HepG2 (cell line): ENCODE measurements at regions not wholly inside any gene's neighbourhood (a gene's known extent, or its start where the extent isn't known, plus 50 kb on each side); places are given as distances from the start of the nearest gene placed in this dataset.

Experiments
- ATAC-seq: fragments of 200-7000 bp; cut with Tn5 transposase; 3 replicates; pipeline ENCODE4 v1.9.1; 2020; ENCODE audit warnings: mild to moderate bottlenecking, moderate library complexity
- BruUV-seq: library from RNA; stranded (reverse); fragments of 400-500 nt; replicated peaks from 2 replicates; lab custom pipeline; 2021; lab: Mats Ljungman, UMichigan
- CTCF ChIA-PET: fragments of 300-600 bp; formaldehyde crosslinking; extraction: SDS; loops from one replicate; lab custom pipeline; 2021; ENCODE audit warnings: low total read pairs, inconsistent platforms, low intra/inter-chr PET ratio; lab: Yijun Ruan, JAX
- POLR2A ChIA-PET: fragments of 350-600 bp; sonication (Branson Sonifier 250); formaldehyde crosslinking; loops from one replicate; lab custom pipeline; 2020; ENCODE audit warnings: antibody characterized with exemption, inconsistent platforms; lab: Yijun Ruan, JAX
- DNase-seq: peaks from one replicate; pipeline ENCODE4 v3.0.0-alpha.2; 2015; ENCODE audit warnings: low spot score
- FAIRE-seq: peaks from 3 replicates; lab custom pipeline; 2011; peaks lifted over from hg19 to GRCh38; lab: Jason Lieb, UNC
- H2AFZ ChIP-seq: one replicate; pipeline ENCODE4 v1.6.1; 2011; ENCODE audit warnings: low read length, inconsistent platforms
- H3K27ac ChIP-seq: fragments of 300-600 bp; 3 replicates; pipeline ENCODE4 v1.8.0; 2011; ENCODE audit warnings: mixed run types, mild to moderate bottlenecking, mixed read lengths, low read length, inconsistent platforms; ENCODE audit not compliant: insufficient read depth; ENCODE audit errors: extremely low read length
- H3K27me3 ChIP-seq, 2 experiments: fragments of 200-600 bp in 1 of 2; 2 replicates in 1 of 2; 3 replicates in 1 of 2; pipeline versions ENCODE4 v1.6.0 to v1.8.0; 2011; ENCODE audit warnings: low read length in 2 of 2, mild to moderate bottlenecking in 2 of 2, moderate library complexity in 2 of 2, inconsistent platforms in 1 of 2; ENCODE audit not compliant: insufficient read depth in 2 of 2, control insufficient read depth in 1 of 2
- H3K36me3 ChIP-seq, 2 experiments: fragments of 200-600 bp in 1 of 2; replicated peaks in 1 of 2; 2 replicates in 1 of 2; 3 replicates in 1 of 2; pipeline versions ENCODE4 v1.5.1 to v1.8.0; 2011; ENCODE audit warnings: low read length in 2 of 2, inconsistent platforms in 1 of 2; ENCODE audit not compliant: insufficient read depth in 2 of 2, control insufficient read depth in 1 of 2
- H3K4me1 ChIP-seq: 2 replicates; pipeline ENCODE4 v1.5.1; 2012; ENCODE audit warnings: low read length, inconsistent platforms; ENCODE audit not compliant: insufficient read depth
- H3K4me2 ChIP-seq: 2 replicates; pipeline ENCODE4 v1.6.0; 2011; ENCODE audit warnings: low read depth, low read length, inconsistent platforms
- H3K4me3 ChIP-seq, 3 experiments: fragments of 200-600 bp in 1 of 3; sonication (generic), shearing (Covaris generic) in 1 of 3; replicated peaks in 1 of 3; 2 replicates each; pipeline ENCODE4 v1.5.1; 2011 to 2016; ENCODE audit warnings: low read length in 3 of 3, inconsistent platforms in 2 of 3, low read depth in 2 of 3, mild to moderate bottlenecking in 2 of 3, control low read depth in 1 of 3, mixed read lengths in 1 of 3; ENCODE audit not compliant: insufficient read depth in 1 of 3
- H3K79me2 ChIP-seq: one replicate; pipeline ENCODE4 v1.6.1; 2011; ENCODE audit warnings: low read length, inconsistent platforms; ENCODE audit not compliant: insufficient read depth
- H3K9ac ChIP-seq: 2 replicates; pipeline ENCODE4 v1.6.0; 2011; ENCODE audit warnings: mild to moderate bottlenecking, low read depth, low read length, inconsistent platforms; ENCODE audit not compliant: insufficient read depth
- H3K9me3 ChIP-seq: 2 replicates; pipeline ENCODE4 v1.5.1; 2012; ENCODE audit warnings: mild to moderate bottlenecking, low read length
- H4K20me1 ChIP-seq: 2 replicates; pipeline ENCODE4 v1.6.0; 2011; ENCODE audit warnings: inconsistent platforms, mild to moderate bottlenecking, low read length, moderate library complexity; ENCODE audit not compliant: insufficient read depth
- CTCF ChIP-seq: sonication (generic); formaldehyde crosslinking; IDR thresholded peaks from 2 replicates; pipeline ENCODE4 v1.5.0; 2020; ENCODE audit warnings: mild to moderate bottlenecking, missing genetic modification reagents, moderate library complexity
- DRAP1 ChIP-seq: IDR thresholded peaks from 2 replicates; pipeline ENCODE4 v1.6.1; 2016; ENCODE audit warnings: missing genetic modification reagents, missing compliant biosample characterization
- GPBP1L1 ChIP-seq: sonication (generic); formaldehyde crosslinking; IDR thresholded peaks from 2 replicates; pipeline ENCODE4 v1.5.0; 2020; ENCODE audit warnings: mild to moderate bottlenecking, missing genetic modification reagents
- POGZ ChIP-seq: sonication (generic); formaldehyde crosslinking; IDR thresholded peaks from 2 replicates; pipeline ENCODE4 v1.4.0; 2020; ENCODE audit warnings: mild to moderate bottlenecking, missing genetic modification reagents
- RORA ChIP-seq: sonication (generic); formaldehyde crosslinking; IDR thresholded peaks from 2 replicates; pipeline ENCODE4 v1.5.0; 2020; ENCODE audit warnings: mild to moderate bottlenecking, missing genetic modification reagents, moderate library complexity
- SMC3 ChIP-seq: IDR thresholded peaks from 2 replicates; pipeline ENCODE4 v1.6.1; 2011; ENCODE audit warnings: low read length, improper control_type of control experiment
- ZFAT ChIP-seq: sonication (generic); formaldehyde crosslinking; conservative IDR thresholded peaks from 2 replicates; pipeline ENCODE4 v1.8.1; 2023; ENCODE audit warnings: missing genetic modification reagents, inconsistent platforms
- WGBS: methylation state at CpG from one replicate; pipeline ENCODE4 v1.1.6; 2017; ENCODE audit warnings: low lambda C conversion rate; 5-methylcytosine and 5-hydroxymethylcytosine counted together
- in situ Hi-C: cut with HindIII; loops from 2 replicates; pipeline ENCODE4 v1.10.0; 2017; ENCODE audit warnings: low pct_unique_long_range_greater_than_20kb; ENCODE audit not compliant: extremely low pct_ligation_motif_present
- intact Hi-C: fragments of 100-400 bp; cut with micrococcal nuclease; formaldehyde crosslinking; loops from one replicate; pipeline ENCODE4 v1.10.0; 2022; ENCODE audit not compliant: unreplicated experiment

- TF ChIP-seq ZFAT (no peak), GPBP1L1 (CRISPR knock-in tag) (no peak), POGZ (no peak), RORA (no peak)
Measured at GRCh38 chr5:159440968-159441367, 110.7 kb upstream of the IL12B start (continued).

GRCh38 chr5:159441441-159441840 is 111.2 kb upstream of the IL12B start:
- in situ Hi-C loops, result loop anchor here (5.0 to 10.0 kb wide), 2 partner anchors 473 to 526 kb away; partner anchors contain the start of gene ADRA1B
- 14% methylated on average over 3 of the region's 3 CpGs for WGBS
- FAIRE-seq, result no peak

More at GRCh38 chr5:159441441-159441840, 111.2 kb upstream of the IL12B start:
- BruUV-seq, result no TSS peak
- Histone ChIP-seq H3K27me3 (0 out of 5 replicates have a peak, but pooled peaks cover 0 to 11% of the 10 kb centered on the region in 2 experiments), H3K9ac (no peak overlapping the region), H2AFZ (no peak overlapping the region), H3K4me2 (no peak overlapping the region), H4K20me1 (no peaks in the 10 kb centered on the region)
- POLR2A ChIA-PET, result no interaction called here
- TF ChIP-seq SMC3 (peak; percentile 26; the same call in 1 of the 2 replicates), DRAP1 (CRISPR knock-in tag) (no peak), CTCF (CRISPR knock-in tag) (peak; percentile 45)
- TF ChIP-seq, all 625 proteins: peak for 2
- DNase-seq (peak; percentile 16), ATAC-seq (peak; percentile 72)
- H3K9me3 ChIP-seq, result no peaks in the 10 kb centered on the region
- H3K27ac ChIP-seq, result no peak overlapping the region
- no peaks in the 10 kb centered on the region for H3K36me3 ChIP-seq
- H3K4me1 ChIP-seq, result no peaks in the 10 kb centered on the region
- no peaks in the 10 kb centered on the region for H3K79me2 ChIP-seq
- CTCF ChIA-PET, result no interaction called here
- no peak overlapping the region for H3K4me3 ChIP-seq
- intact Hi-C loops, result loop anchor here (5.0 kb wide), 1 partner anchor 284 kb away; no protein-coding TSS in a partner anchor
